SK-N-SH (cell line): ENCODE measurements at regions not wholly inside any gene's neighbourhood (a gene's known extent, or its start where the extent isn't known, plus 50 kb on each side); places are given as distances from the start of the nearest gene placed in this dataset.

ENCODE experiments used
- CTCF ChIA-PET: fragments of 300-600, 350-600 bp; formaldehyde crosslinking; extraction: SDS; loops from one replicate; lab custom pipeline; 2021; lab: Yijun Ruan, JAX
- POLR2A ChIA-PET: fragments of 350-600 bp; sonication (Branson Sonifier 250); formaldehyde crosslinking; extraction: SDS; loops from one replicate; lab custom pipeline; 2020; ENCODE audit warnings: antibody characterized with exemption, inconsistent platforms; lab: Yijun Ruan, JAX
- DNase-seq: peaks from one replicate; pipeline ENCODE4 v3.0.0; 2012
- H2AFZ ChIP-seq: fragments of 200-600 bp; sonication (generic); 2 replicates; pipeline ENCODE4 v1.8.1; 2016; ENCODE audit warnings: antibody characterized with exemption, mild to moderate bottlenecking, low read depth
- H3F3A ChIP-seq: fragments of 200-600 bp; sonication (generic); replicated peaks from 2 replicates; pipeline ENCODE3; 2016; ENCODE audit warnings: antibody characterized with exemption, mild to moderate bottlenecking; ENCODE audit not compliant: insufficient read depth
- H3K27ac ChIP-seq, 2 experiments: fragments of 200-500 bp in 1 of 2; fragments of 200-600 bp in 1 of 2; sonication (Bioruptor generic) in 1 of 2; sonication (generic), shearing (Covaris generic) in 1 of 2; 2 replicates each; pipeline versions ENCODE4 v1.5.1 to v1.6.1; 2014 to 2016; ENCODE audit warnings: low read depth in 2 of 2, inconsistent platforms in 1 of 2, low read length in 1 of 2, mild to moderate bottlenecking in 1 of 2, mixed read lengths in 1 of 2
- H3K27me3 ChIP-seq: fragments of 200-600 bp; sonication (generic), shearing (Covaris generic); 2 replicates; pipeline ENCODE4 v1.6.1; 2016; ENCODE audit warnings: mixed run types; ENCODE audit not compliant: insufficient read depth
- H3K36me3 ChIP-seq, 2 experiments: fragments of 200-500 bp in 1 of 2; fragments of 200-600 bp in 1 of 2; sonication (Bioruptor generic) in 1 of 2; sonication (generic) in 1 of 2; replicated peaks in 1 of 2; 2 replicates each; pipeline versions ENCODE3 to v1.5.1; 2014 to 2016; ENCODE audit warnings: low read length in 1 of 2, mild to moderate bottlenecking in 1 of 2; ENCODE audit not compliant: insufficient read depth in 2 of 2, control insufficient read depth in 1 of 2
- H3K4me1 ChIP-seq, 2 experiments: fragments of 200-500 bp in 1 of 2; fragments of 200-600 bp in 1 of 2; sonication (Bioruptor generic) in 1 of 2; sonication (generic), shearing (Covaris generic) in 1 of 2; 2 replicates each; pipeline versions ENCODE4 v1.5.1 to v1.6.1; 2014 to 2016; ENCODE audit warnings: low read depth in 1 of 2, low read length in 1 of 2, mixed run types in 1 of 2; ENCODE audit not compliant: insufficient read depth in 2 of 2, control insufficient read depth in 1 of 2
- H3K4me2 ChIP-seq: fragments of 200-600 bp; sonication (generic), shearing (Covaris generic); 2 replicates; pipeline ENCODE4 v1.6.1; 2017; ENCODE audit warnings: mixed run types
- H3K4me3 ChIP-seq, 2 experiments: fragments of 200-500 bp in 1 of 2; fragments of 200-600 bp in 1 of 2; sonication (Bioruptor generic) in 1 of 2; sonication (generic), shearing (Covaris generic) in 1 of 2; 2 replicates each; pipeline versions ENCODE4 v1.5.1 to v1.8.1; 2014 to 2016; ENCODE audit warnings: low read depth in 2 of 2, inconsistent platforms in 1 of 2, low read length in 1 of 2, mild to moderate bottlenecking in 1 of 2, mixed read lengths in 1 of 2, moderate library complexity in 1 of 2
- H3K79me2 ChIP-seq: fragments of 200-600 bp; sonication (generic); 2 replicates; pipeline ENCODE4 v1.8.1; 2017; ENCODE audit warnings: mild to moderate bottlenecking; ENCODE audit not compliant: insufficient read depth
- H3K9ac ChIP-seq: fragments of 200-600 bp; sonication (generic); 2 replicates; pipeline ENCODE4 v1.6.1; 2017; ENCODE audit warnings: mixed run types
- H3K9me2 ChIP-seq: fragments of 200-600 bp; sonication (generic); 2 replicates; pipeline ENCODE4 v1.6.1; 2017; ENCODE audit warnings: mixed run types
- H3K9me3 ChIP-seq: fragments of 200-600 bp; sonication (generic); 2 replicates; pipeline ENCODE4 v1.6.1; 2017; ENCODE audit warnings: mixed run types, mild to moderate bottlenecking, moderate library complexity
- H4K20me1 ChIP-seq: fragments of 200-600 bp; sonication (generic); 2 replicates; pipeline ENCODE4 v1.6.1; 2017; ENCODE audit warnings: mild to moderate bottlenecking, mixed run types; ENCODE audit not compliant: insufficient read depth
- CHD2 ChIP-seq: fragments of 150-350 bp; IDR thresholded peaks from 2 replicates; pipeline ENCODE4 v1.6.1; 2018; ENCODE audit warnings: low read length; ENCODE audit not compliant: partially characterized antibody
- CTCF ChIP-seq: fragments of 200-600 bp; sonication (generic); IDR thresholded peaks from 2 replicates; pipeline ENCODE4 v1.6.1; 2017; ENCODE audit warnings: antibody characterized with exemption, mild to moderate bottlenecking, moderate library complexity
- ELF1 ChIP-seq: IDR thresholded peaks from 2 replicates; pipeline ENCODE4 v1.4.0; 2012
- EP300 ChIP-seq, 2 experiments: IDR thresholded peaks; 2 replicates each; pipeline versions ENCODE4 v1.4.0 to v1.6.1; 2012; ENCODE audit warnings: borderline replicate concordance in 1 of 2, low read depth in 1 of 2, low read length in 1 of 2
- FOSL2 ChIP-seq: IDR thresholded peaks from 2 replicates; pipeline ENCODE4 v1.4.0; 2012; ENCODE audit warnings: low read depth, mild to moderate bottlenecking, moderate library complexity, borderline replicate concordance
- FOXJ3 ChIP-seq: sonication (generic); formaldehyde crosslinking; IDR thresholded peaks from 2 replicates; pipeline ENCODE4 v1.5.1; 2020; ENCODE audit warnings: mild to moderate bottlenecking, missing genetic modification reagents
- GABPA ChIP-seq: IDR thresholded peaks from 2 replicates; pipeline ENCODE4 v1.4.0; 2012; ENCODE audit warnings: low read depth, mild to moderate bottlenecking
- IRF3 ChIP-seq: fragments of 150-350 bp; IDR thresholded peaks from 2 replicates; pipeline ENCODE4 v1.6.1; 2016; ENCODE audit warnings: mild to moderate bottlenecking, low read depth, low read length
- MEF2A ChIP-seq: IDR thresholded peaks from 2 replicates; pipeline ENCODE4 v1.4.0; 2012; ENCODE audit warnings: low read depth, borderline replicate concordance
- MXI1 ChIP-seq: IDR thresholded peaks from 2 replicates; pipeline ENCODE4 v1.6.1; 2012; ENCODE audit warnings: mild to moderate bottlenecking, low read depth, low read length, improper control_type of control experiment
- NRF1 ChIP-seq: IDR thresholded peaks from 2 replicates; pipeline ENCODE4 v1.6.1; 2012; ENCODE audit warnings: low read depth, mild to moderate bottlenecking, low read length
- PBX3 ChIP-seq: IDR thresholded peaks from 2 replicates; pipeline ENCODE4; 2012
- POLR2AphosphoS5 ChIP-seq: IDR thresholded peaks from 2 replicates; pipeline ENCODE4 v1.6.1; 2012; ENCODE audit warnings: low read depth, low read length
- RAD21 ChIP-seq: IDR thresholded peaks from 2 replicates; pipeline ENCODE4 v1.6.1; 2012; ENCODE audit warnings: mild to moderate bottlenecking, low read length
- RCOR1 ChIP-seq: fragments of 150-350 bp; IDR thresholded peaks from 2 replicates; pipeline ENCODE4 v1.6.1; 2017; ENCODE audit warnings: antibody characterized with exemption, low read length
- RFX5 ChIP-seq: IDR thresholded peaks from 2 replicates; pipeline ENCODE4 v1.6.1; 2012; ENCODE audit warnings: mild to moderate bottlenecking, improper control_type of control experiment, low read length
- SIN3A ChIP-seq: IDR thresholded peaks from 2 replicates; pipeline ENCODE4 v1.6.1; 2012; ENCODE audit warnings: low read depth, mild to moderate bottlenecking, low read length, moderate library complexity, borderline replicate concordance
- TAF1 ChIP-seq: IDR thresholded peaks from 2 replicates; pipeline ENCODE4 v1.6.1; 2012; ENCODE audit warnings: low read depth, mild to moderate bottlenecking, low read length, moderate library complexity, borderline replicate concordance
- TEAD4 ChIP-seq: IDR thresholded peaks from 2 replicates; pipeline ENCODE4 v1.4.0; 2012; ENCODE audit warnings: mild to moderate bottlenecking, borderline replicate concordance; ENCODE audit not compliant: insufficient read depth
- USF1 ChIP-seq: IDR thresholded peaks from 2 replicates; pipeline ENCODE4 v1.4.0; 2012; ENCODE audit warnings: low read depth, borderline replicate concordance
- USF2 ChIP-seq: fragments of 150-350 bp; IDR thresholded peaks from 2 replicates; pipeline ENCODE4 v1.6.1; 2017; ENCODE audit warnings: antibody characterized with exemption, low read length, low read depth, borderline replicate concordance
- YY1 ChIP-seq: IDR thresholded peaks from 2 replicates; pipeline ENCODE4 v1.4.0; 2012; ENCODE audit warnings: low read depth, mild to moderate bottlenecking
- WGBS: methylation state at CpG from one replicate; pipeline ENCODE4 v1.1.6; 2017; ENCODE audit warnings: low lambda C conversion rate; 5-methylcytosine and 5-hydroxymethylcytosine counted together

- Histone ChIP-seq H3K4me1 (no peaks in the 10 kb centered on the region; a peak in 1 of 4 replicates), H4K20me1 (no peaks in the 10 kb centered on the region), H3K9me2 (no peaks in the 10 kb centered on the region), H3K27me3 (no peaks in the 10 kb centered on the region), H3F3A (no peaks in the 10 kb centered on the region), H2AFZ (no peak overlapping the region), H3K79me2 (no peaks in the 10 kb centered on the region), H3K27ac (no peak overlapping the region), H3K4me2 (no peak overlapping the region), H3K9ac (no peak overlapping the region), H3K9me3 (no peaks in the 10 kb centered on the region), H3K4me3 (no peak overlapping the region), H3K36me3 (no peaks in the 10 kb centered on the region)
- ChIA-PET POLR2A (no interaction called here), CTCF (no interaction called here)
- TF ChIP-seq YY1, result no peak
- TF ChIP-seq MEF2A, result no peak
- no peak for TF ChIP-seq CTCF
- no peak for TF ChIP-seq ELF1
- no peak for TF ChIP-seq TEAD4
- TF ChIP-seq MXI1, result no peak
- no peak for TF ChIP-seq USF1
- TF ChIP-seq TAF1, result no peak
- no peak for TF ChIP-seq FOSL2
- no peak for TF ChIP-seq IRF3
- TF ChIP-seq EP300 (IDR thresholded peaks at IDR 0.05; ENCODE audit: borderline replicate concordance in 1 of 2, low read depth in 1 of 2, low read length in 1 of 2), result no peak
- no peak for TF ChIP-seq CHD2
- TF ChIP-seq RCOR1, result no peak
- 58% methylated on average over 3 of the region's 3 CpGs for WGBS
- no peak for DNase-seq
These were observed 661.7 kb upstream of the CITED2 start for GRCh38 chr6:140036196-140036595.

GRCh38 chr6:140032189-140032588 lies 657.7 kb upstream of the CITED2 start:
- 82% methylated on average over 2 of the region's 2 CpGs for WGBS
- Histone ChIP-seq H3K79me2 (no peaks in the 10 kb centered on the region), H3K4me3 (no peak overlapping the region), H2AFZ (no peak overlapping the region), H3K9me2 (no peaks in the 10 kb centered on the region), H3F3A (no peaks in the 10 kb centered on the region), H3K27me3 (no peaks in the 10 kb centered on the region), H3K4me1 (no peaks in the 10 kb centered on the region), H4K20me1 (no peaks in the 10 kb centered on the region)
- no peak for DNase-seq
- TF ChIP-seq RFX5 (no peak), FOSL2 (no peak), NRF1 (no peak), POLR2AphosphoS5 (no peak), SIN3A (no peak), RAD21 (no peak), USF2 (no peak), ELF1 (no peak), GABPA (no peak), YY1 (no peak), PBX3 (no peak), FOXJ3 (CRISPR knock-in tag) (no peak)
- TF ChIP-seq, all 33 proteins: peak for 0
- Histone ChIP-seq H3K9ac (no peak overlapping the region), H3K4me2 (no peak overlapping the region), H3K9me3 (no peaks in the 10 kb centered on the region), H3K27ac (no peak overlapping the region), H3K36me3 (no peaks in the 10 kb centered on the region)
- ChIA-PET POLR2A (no interaction called here), CTCF (no interaction called here)
